Gastroesophageal sphincter (tissue), 3 donors: ENCODE measurements at regions not wholly inside any gene's neighbourhood (a gene's known extent, or its start where the extent isn't known, plus 50 kb on each side); places are given as distances from the start of the nearest gene placed in this dataset.

Experiments used
- CTCF ChIP-seq, 4 experiments: fragments of 200-600 bp in 2 of 4; fragments of 450-650 bp in 2 of 4; sonication (generic) in 1 of 4; IDR thresholded peaks; one replicate each; pipeline ENCODE4 v1.5.1; 2017 to 2019; ENCODE audit warnings: antibody characterized with exemption in 4 of 4, mild to moderate bottlenecking in 2 of 4, moderate library complexity in 2 of 4
- POLR2A ChIP-seq, 2 donors: fragments of 450-650 bp; IDR thresholded peaks; one replicate each; pipeline ENCODE4 v1.6.1; 2017; ENCODE audit warnings: antibody characterized with exemption in 2 of 2, mild to moderate bottlenecking in 2 of 2, moderate library complexity in 1 of 2

GRCh38 chr6:92363111-92363510 lies 1056.2 kb downstream of the EPHA7 start:
- TF ChIP-seq CTCF (IDR thresholded peaks at IDR 0.05) = no peak
- TF ChIP-seq POLR2A (IDR thresholded peaks at IDR 0.05) = no peak
